Smooth muscle cell (in vitro differentiated cells): ENCODE measurements at regions not wholly inside any gene's neighbourhood (a gene's known extent, or its start where the extent isn't known, plus 50 kb on each side); places are given as distances from the start of the nearest gene placed in this dataset.

ENCODE experiments used
- DNase-seq: peaks from one replicate; lab custom pipeline; 2025; ENCODE audit not compliant: unreplicated experiment; lab: John Stamatoyannopoulos, UW
- H2AFZ ChIP-seq: fragments of 200-600 bp; sonication (generic); 2 replicates; pipeline ENCODE4 v1.6.0; 2016; ENCODE audit warnings: antibody characterized with exemption, low read depth, mild to moderate bottlenecking
- H3F3A ChIP-seq: fragments of 200-600 bp; sonication (generic); 2 replicates; pipeline ENCODE4 v1.6.0; 2017; ENCODE audit warnings: antibody characterized with exemption, low read depth
- H3K27ac ChIP-seq: fragments of 200-600 bp; sonication (generic); 2 replicates; pipeline ENCODE4 v1.5.1; 2016; ENCODE audit warnings: low read depth, mild to moderate bottlenecking
- H3K27me3 ChIP-seq: fragments of 200-600 bp; sonication (generic); 2 replicates; pipeline ENCODE4 v1.6.1; 2016; ENCODE audit warnings: low read depth, mild to moderate bottlenecking
- H3K36me3 ChIP-seq: fragments of 200-600 bp; sonication (generic); 2 replicates; pipeline ENCODE4 v1.5.1; 2016; ENCODE audit warnings: low read depth
- H3K4me1 ChIP-seq: fragments of 200-600 bp; sonication (generic); 2 replicates; pipeline ENCODE4 v1.5.1; 2016; ENCODE audit warnings: low read depth
- H3K4me2 ChIP-seq: fragments of 200-600 bp; sonication (generic); 2 replicates; pipeline ENCODE4 v1.6.0; 2016; ENCODE audit warnings: mild to moderate bottlenecking
- H3K4me3 ChIP-seq: fragments of 200-600 bp; sonication (generic); 2 replicates; pipeline ENCODE4 v1.5.1; 2016; ENCODE audit warnings: mild to moderate bottlenecking
- H3K79me2 ChIP-seq: fragments of 200-600 bp; sonication (generic); 2 replicates; pipeline ENCODE4 v1.6.0; 2016; ENCODE audit warnings: low read depth, mild to moderate bottlenecking
- H3K9ac ChIP-seq: fragments of 200-600 bp; sonication (generic); 2 replicates; pipeline ENCODE4 v1.6.0; 2016; ENCODE audit warnings: low read depth
- H3K9me3 ChIP-seq: fragments of 200-600 bp; sonication (generic); replicated peaks from 2 replicates; pipeline ENCODE4 v1.5.1; 2016; ENCODE audit warnings: low read depth
- H4K20me1 ChIP-seq: fragments of 200-600 bp; sonication (generic); 2 replicates; pipeline ENCODE4 v1.6.0; 2016; ENCODE audit warnings: low read depth
- WGBS: methylation state at CpG from one replicate; pipeline ENCODE4 v1.1.7; 2016; ENCODE audit warnings: low lambda C conversion rate; 5-methylcytosine and 5-hydroxymethylcytosine counted together
- TF ChIP-seq, protein P1 (sequence below): fragments of 200-600 bp; sonication (generic); IDR thresholded peaks from 2 replicates; pipeline ENCODE4 v1.5.1; 2017; ENCODE audit warnings: borderline replicate concordance, mild to moderate bottlenecking, antibody characterized with exemption; ENCODE audit not compliant: insufficient read depth, poor library complexity, severe bottlenecking

DNA sequence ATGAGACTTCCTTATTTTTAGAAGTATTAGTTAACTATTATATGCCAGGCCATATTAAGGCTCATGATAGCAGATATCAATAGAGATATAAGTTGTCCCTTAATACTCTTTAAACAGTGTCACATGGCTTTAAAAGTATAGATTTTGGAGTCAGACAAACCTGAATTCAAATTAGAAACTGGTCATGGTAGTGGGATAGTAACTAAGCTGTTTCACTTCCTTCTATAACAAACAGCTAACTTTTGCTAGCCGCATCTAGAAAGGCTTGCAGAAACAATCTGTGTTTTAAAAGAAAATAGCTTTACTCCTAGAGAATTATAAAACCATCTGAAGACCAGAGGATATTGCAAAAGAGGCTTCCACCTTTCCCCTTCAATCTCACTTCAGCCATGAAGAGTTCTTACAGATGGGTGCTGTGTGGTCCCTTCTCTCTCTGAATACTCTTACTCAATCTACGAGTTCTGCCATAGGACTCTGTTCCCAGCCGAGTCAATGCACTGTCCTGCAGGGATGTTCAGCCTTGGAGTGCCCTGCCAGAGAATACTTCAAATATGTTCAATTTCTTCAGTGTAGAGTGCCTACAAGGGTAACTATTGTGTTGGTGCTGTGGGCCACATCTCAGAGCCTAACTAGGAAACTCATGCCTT lies 810.2 kb downstream of the EFNA5 start:
- no peaks in the 10 kb centered on the region for H4K20me1 ChIP-seq
- TF ChIP-seq, protein P1, sequence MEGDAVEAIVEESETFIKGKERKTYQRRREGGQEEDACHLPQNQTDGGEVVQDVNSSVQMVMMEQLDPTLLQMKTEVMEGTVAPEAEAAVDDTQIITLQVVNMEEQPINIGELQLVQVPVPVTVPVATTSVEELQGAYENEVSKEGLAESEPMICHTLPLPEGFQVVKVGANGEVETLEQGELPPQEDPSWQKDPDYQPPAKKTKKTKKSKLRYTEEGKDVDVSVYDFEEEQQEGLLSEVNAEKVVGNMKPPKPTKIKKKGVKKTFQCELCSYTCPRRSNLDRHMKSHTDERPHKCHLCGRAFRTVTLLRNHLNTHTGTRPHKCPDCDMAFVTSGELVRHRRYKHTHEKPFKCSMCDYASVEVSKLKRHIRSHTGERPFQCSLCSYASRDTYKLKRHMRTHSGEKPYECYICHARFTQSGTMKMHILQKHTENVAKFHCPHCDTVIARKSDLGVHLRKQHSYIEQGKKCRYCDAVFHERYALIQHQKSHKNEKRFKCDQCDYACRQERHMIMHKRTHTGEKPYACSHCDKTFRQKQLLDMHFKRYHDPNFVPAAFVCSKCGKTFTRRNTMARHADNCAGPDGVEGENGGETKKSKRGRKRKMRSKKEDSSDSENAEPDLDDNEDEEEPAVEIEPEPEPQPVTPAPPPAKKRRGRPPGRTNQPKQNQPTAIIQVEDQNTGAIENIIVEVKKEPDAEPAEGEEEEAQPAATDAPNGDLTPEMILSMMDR: no peak
- H3K9ac ChIP-seq: no peak overlapping the region
- no peak overlapping the region for H3K4me2 ChIP-seq
- H2AFZ ChIP-seq: no peak overlapping the region
- no peak overlapping the region for H3K27ac ChIP-seq
- no peaks in the 10 kb centered on the region for H3K4me1 ChIP-seq
- no peaks in the 10 kb centered on the region for H3K27me3 ChIP-seq
- WGBS: 84% methylated on average over 3 of the region's 3 CpGs
- no peak for DNase-seq
- no peaks in the 10 kb centered on the region for H3K36me3 ChIP-seq
- no peaks in the 10 kb centered on the region for H3F3A ChIP-seq
- no peaks in the 10 kb centered on the region for H3K9me3 ChIP-seq
- H3K79me2 ChIP-seq: no peaks in the 10 kb centered on the region
- H3K4me3 ChIP-seq: no peak overlapping the region

DNA sequence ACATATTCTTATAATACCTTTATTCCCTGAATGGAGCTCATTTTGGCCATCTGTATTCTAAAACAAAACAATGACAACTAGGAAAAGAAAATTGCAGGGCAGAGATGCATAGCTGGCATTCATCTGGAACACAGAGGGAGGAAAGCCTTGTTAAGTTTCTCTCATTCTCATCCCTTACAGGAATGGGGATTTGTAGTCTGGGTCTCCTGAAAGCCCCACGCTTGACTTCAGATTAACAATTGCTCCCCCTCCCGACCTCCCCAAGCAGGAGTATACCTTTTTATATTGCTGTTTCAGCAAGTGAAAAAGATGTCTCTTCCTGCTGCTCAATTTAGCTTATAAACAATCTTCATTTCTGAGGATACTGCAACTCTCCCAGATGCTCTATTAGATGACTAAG lies 812.1 kb downstream of the EFNA5 start:
- H3K27ac ChIP-seq: no peak overlapping the region
- H3K9ac ChIP-seq: no peak overlapping the region
- H3K79me2 ChIP-seq: no peaks in the 10 kb centered on the region
- H3K4me3 ChIP-seq: no peak overlapping the region
- no peaks in the 10 kb centered on the region for H3K4me1 ChIP-seq
- 65% methylated on average over 2 of the region's 2 CpGs for WGBS
- no peak overlapping the region for H3K4me2 ChIP-seq
- H3F3A ChIP-seq: no peaks in the 10 kb centered on the region
- no peak overlapping the region for H2AFZ ChIP-seq
- no peaks in the 10 kb centered on the region for H3K36me3 ChIP-seq
- H3K9me3 ChIP-seq: no peaks in the 10 kb centered on the region
- no peak for DNase-seq
- H3K27me3 ChIP-seq: no peaks in the 10 kb centered on the region
- TF ChIP-seq, protein P1: no peak
- no peaks in the 10 kb centered on the region for H4K20me1 ChIP-seq

DNA sequence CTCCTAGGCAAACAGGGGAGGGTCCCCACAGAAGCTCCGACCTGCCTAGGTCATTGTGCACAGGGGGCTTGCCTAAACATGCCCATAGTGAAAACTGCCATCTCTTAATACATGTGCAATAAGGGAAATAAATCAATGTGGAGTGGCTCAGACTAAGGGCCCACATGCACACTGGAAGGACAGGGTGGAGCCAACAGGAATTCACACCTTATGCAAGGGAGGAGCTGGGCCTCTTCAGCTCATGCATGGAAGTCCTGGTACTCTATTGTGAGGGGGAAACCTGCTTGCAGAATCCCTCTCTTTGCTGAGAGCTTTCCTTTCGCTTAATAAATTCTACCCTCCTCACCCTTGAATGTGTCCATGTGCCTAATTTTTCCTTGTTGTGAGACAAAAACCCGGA lies 815.8 kb downstream of the EFNA5 start:
- Histone ChIP-seq H3K36me3 (no peaks in the 10 kb centered on the region), H3K9ac (no peak overlapping the region), H3K9me3 (no peaks in the 10 kb centered on the region), H2AFZ (no peak overlapping the region), H3K79me2 (no peaks in the 10 kb centered on the region), H3K27ac (no peak overlapping the region), H4K20me1 (no peaks in the 10 kb centered on the region), H3F3A (no peaks in the 10 kb centered on the region), H3K4me2 (no peak overlapping the region), H3K4me3 (no peak overlapping the region), H3K4me1 (peaks cover 2% of the 10 kb centered on the region), H3K27me3 (no peaks in the 10 kb centered on the region)
- TF ChIP-seq, protein P1: no peak
- WGBS: 77% methylated on average over 3 of the region's 3 CpGs
- no peak for DNase-seq

DNA sequence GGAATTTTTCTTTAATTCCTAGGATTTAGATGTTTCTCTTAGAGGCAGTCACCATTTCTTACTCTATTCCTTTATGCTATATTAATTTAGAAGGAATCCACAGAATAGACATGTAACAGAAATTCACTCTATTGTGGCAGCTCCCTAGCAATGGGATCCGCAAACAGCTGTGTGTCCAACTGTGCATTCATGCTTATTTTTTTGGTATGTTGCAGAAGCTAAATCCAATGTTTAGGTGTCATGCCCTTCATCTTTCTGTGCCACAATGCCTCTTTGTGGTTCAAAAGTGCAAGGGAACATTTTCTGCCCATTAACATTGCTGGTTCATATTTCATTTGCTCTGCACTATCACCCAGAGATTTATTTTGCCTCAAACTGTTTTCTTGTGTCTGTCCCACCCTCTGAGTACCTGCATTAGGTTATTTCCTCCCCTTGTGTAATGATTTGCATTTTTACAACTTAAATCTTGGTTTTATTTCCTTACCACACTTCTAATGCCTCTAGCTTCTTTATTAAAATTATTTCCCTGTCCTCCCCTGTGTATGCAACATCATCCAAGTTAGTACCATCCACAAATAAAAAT lies 816.5 kb downstream of the EFNA5 start:
- TF ChIP-seq, protein P1: no peak
- Histone ChIP-seq H4K20me1 (no peaks in the 10 kb centered on the region), H3K27ac (no peak overlapping the region), H3K79me2 (no peaks in the 10 kb centered on the region), H3K4me1 (peaks cover 2% of the 10 kb centered on the region), H3K4me3 (no peak overlapping the region), H3F3A (no peaks in the 10 kb centered on the region), H3K9me3 (no peaks in the 10 kb centered on the region), H3K36me3 (no peaks in the 10 kb centered on the region), H3K27me3 (no peaks in the 10 kb centered on the region), H3K9ac (no peak overlapping the region), H3K4me2 (no peak overlapping the region), H2AFZ (no peak overlapping the region)
- 100% methylated on average over 1 of the region's 1 CpG for WGBS
- no peak for DNase-seq
